GM18520 (cell line): ENCODE measurements at regions not wholly inside any gene's neighbourhood (a gene's known extent, or its start where the extent isn't known, plus 50 kb on each side); places are given as distances from the start of the nearest gene placed in this dataset.
"Not testable (repeated sequence)": the region's sequence is repeated elsewhere in the genome, so short reads cannot be mapped to it uniquely, and the experiment has no call there.

Source experiments
- ATAC-seq: cut with Tn5 transposase; IDR thresholded peaks from one replicate; pipeline ENCODE4 v1.9.1; 2021; ENCODE audit not compliant: unreplicated experiment

GRCh38 chr11:104781037-104781436 is 117.2 kb downstream of the CASP12 start:
- ATAC-seq, result no peak

GRCh38 chr11:104776501-104777170 is 121.6 kb downstream of the CASP12 start:
- no peak for ATAC-seq

- no peak for ATAC-seq
Measured at GRCh38 chr11:104774578-104774977, 123.7 kb downstream of the CASP12 start.

- no peak for ATAC-seq
Measured at GRCh38 chr11:104772806-104773241, 125.4 kb downstream of the CASP12 start.

GRCh38 chr11:104771763-104772162 is 126.5 kb downstream of the CASP12 start:
- ATAC-seq, result no peak

GRCh38 chr11:104771046-104771445 is 127.2 kb downstream of the CASP12 start:
- not testable (repeated sequence) for ATAC-seq

- no peak for ATAC-seq
Measured at GRCh38 chr11:104765401-104766095, 132.7 kb downstream of the CASP12 start.

GRCh38 chr11:104764710-104765045 is 133.6 kb downstream of the CASP12 start:
- no peak for ATAC-seq

- no peak for ATAC-seq
Measured at GRCh38 chr11:104763930-104764709, 134.1 kb downstream of the CASP12 start.

- ATAC-seq, result no peak
Measured at GRCh38 chr11:104761511-104761910, 136.7 kb downstream of the CASP12 start.

- ATAC-seq, result no peak
Measured at GRCh38 chr11:104759464-104759863, 138.8 kb downstream of the CASP12 start.

GRCh38 chr11:104738918-104739317 is 159.3 kb downstream of the CASP12 start:
- ATAC-seq, result no peak

GRCh38 chr11:104738208-104738607 is 160.1 kb downstream of the CASP12 start:
- ATAC-seq, result no peak

GRCh38 chr11:104736502-104736901 is 161.8 kb downstream of the CASP12 start:
- no peak for ATAC-seq

GRCh38 chr11:104734998-104735397 is 163.3 kb downstream of the CASP12 start:
- no peak for ATAC-seq

- ATAC-seq, result no peak
Measured at GRCh38 chr11:104731890-104732289, 166.4 kb downstream of the CASP12 start.

GRCh38 chr11:104728927-104729326 is 169.3 kb downstream of the CASP12 start:
- no peak for ATAC-seq

- ATAC-seq, result no peak
Measured at GRCh38 chr11:104727768-104728167, 170.5 kb downstream of the CASP12 start.

- ATAC-seq, result no peak
Measured at GRCh38 chr11:104727095-104727494, 171.2 kb downstream of the CASP12 start.

- no peak for ATAC-seq
Measured at GRCh38 chr11:104725796-104726408, 172.4 kb downstream of the CASP12 start.

GRCh38 chr11:104713401-104713800 is 184.9 kb downstream of the CASP12 start:
- ATAC-seq, result no peak
